ENCODE measurements at regions not wholly inside any gene's neighbourhood (a gene's known extent, or its start where the extent isn't known, plus 50 kb on each side); places are given as distances from the start of the nearest gene placed in this dataset.

DNA sequence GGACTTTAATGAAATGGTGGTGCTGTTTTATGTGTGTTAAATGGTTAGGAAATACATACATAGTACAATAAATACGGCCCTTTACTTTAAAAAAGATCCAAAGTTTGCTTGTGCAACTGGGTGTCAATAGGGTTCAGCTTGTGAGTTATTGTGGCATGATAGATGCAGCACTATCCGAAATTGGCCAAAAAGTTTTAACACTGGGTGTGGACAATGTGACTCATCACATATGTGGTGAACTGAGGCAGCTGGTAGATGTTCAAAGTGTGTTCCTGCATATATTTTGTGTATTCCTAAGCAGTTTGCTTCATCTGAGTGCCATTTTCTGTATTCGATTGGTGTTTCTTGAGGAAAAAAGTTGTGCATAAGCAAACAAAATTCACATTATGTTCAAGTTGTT, 473.1 kb downstream of the KIF20B start:
- Histone ChIP-seq H3K36me3 (ENCODE audit: control insufficient read depth, insufficient read depth, low read length) (no peaks in the 10 kb centered on the region), H3K4me3 (ENCODE audit: low read length) (no peak overlapping the region), H3K27me3 (ENCODE audit: control insufficient read depth, insufficient read depth, low read length, poor library complexity, severe bottlenecking) (no peaks in the 10 kb centered on the region), H3K9me3 (ENCODE audit: control insufficient read depth, low read length) (no peaks in the 10 kb centered on the region), H3K4me1 (ENCODE audit: control insufficient read depth, insufficient read depth, low read length) (no peaks in the 10 kb centered on the region), H3K9ac (ENCODE audit: extremely low read depth, low read length, poor library complexity, severe bottlenecking) (no peak overlapping the region), H3K27ac (ENCODE audit: low read depth, low read length) (no peak overlapping the region)
- Mint-ChIP-seq H3K27ac (no peak overlapping the region), H3K27me3 (ENCODE audit: insufficient read depth) (no peaks in the 10 kb centered on the region), H3K36me3 (ENCODE audit: low read depth) (no peaks in the 10 kb centered on the region), H3K4me3 (no peak overlapping the region), H3K4me1 (no peaks in the 10 kb centered on the region), H3K9me3 (no peaks in the 10 kb centered on the region)
- DNase-seq, result no peak
- 95% methylated on average over 3 of the region's 3 CpGs; no CpG with 5 or more reads in 1 of the 2 experiments for WGBS, 2 experiments (ENCODE audit: insufficient coverage in 1 of 2, insufficient read length in 1 of 2)
- TF ChIP-seq CTCF (conservative IDR thresholded peaks at IDR 0.05), result no peak

- no peak for TF ChIP-seq CTCF (conservative IDR thresholded peaks at IDR 0.05)
- Mint-ChIP-seq H3K9me3 (no peaks in the 10 kb centered on the region), H3K36me3 (ENCODE audit: low read depth) (no peaks in the 10 kb centered on the region), H3K27me3 (ENCODE audit: insufficient read depth) (no peaks in the 10 kb centered on the region), H3K4me1 (no peaks in the 10 kb centered on the region), H3K27ac (no peak overlapping the region), H3K4me3 (no peak overlapping the region)
- Histone ChIP-seq H3K9ac (ENCODE audit: extremely low read depth, low read length, poor library complexity, severe bottlenecking) (no peak overlapping the region), H3K4me1 (ENCODE audit: control insufficient read depth, insufficient read depth, low read length) (no peaks in the 10 kb centered on the region), H3K4me3 (ENCODE audit: low read length) (no peak overlapping the region), H3K27me3 (ENCODE audit: control insufficient read depth, insufficient read depth, low read length, poor library complexity, severe bottlenecking) (no peaks in the 10 kb centered on the region), H3K36me3 (ENCODE audit: control insufficient read depth, insufficient read depth, low read length) (no peaks in the 10 kb centered on the region), H3K27ac (ENCODE audit: low read depth, low read length) (no peak overlapping the region), H3K9me3 (ENCODE audit: control insufficient read depth, low read length) (no peaks in the 10 kb centered on the region)
- 95 to 100% methylated on average over 5 to 7 of the region's 7 CpGs for WGBS, 2 experiments (ENCODE audit: insufficient coverage in 1 of 2, insufficient read length in 1 of 2)
- DNase-seq, result no peak
These were observed 473.8 kb downstream of the KIF20B start for GRCh38 chr10:90175161-90175681.

DNA sequence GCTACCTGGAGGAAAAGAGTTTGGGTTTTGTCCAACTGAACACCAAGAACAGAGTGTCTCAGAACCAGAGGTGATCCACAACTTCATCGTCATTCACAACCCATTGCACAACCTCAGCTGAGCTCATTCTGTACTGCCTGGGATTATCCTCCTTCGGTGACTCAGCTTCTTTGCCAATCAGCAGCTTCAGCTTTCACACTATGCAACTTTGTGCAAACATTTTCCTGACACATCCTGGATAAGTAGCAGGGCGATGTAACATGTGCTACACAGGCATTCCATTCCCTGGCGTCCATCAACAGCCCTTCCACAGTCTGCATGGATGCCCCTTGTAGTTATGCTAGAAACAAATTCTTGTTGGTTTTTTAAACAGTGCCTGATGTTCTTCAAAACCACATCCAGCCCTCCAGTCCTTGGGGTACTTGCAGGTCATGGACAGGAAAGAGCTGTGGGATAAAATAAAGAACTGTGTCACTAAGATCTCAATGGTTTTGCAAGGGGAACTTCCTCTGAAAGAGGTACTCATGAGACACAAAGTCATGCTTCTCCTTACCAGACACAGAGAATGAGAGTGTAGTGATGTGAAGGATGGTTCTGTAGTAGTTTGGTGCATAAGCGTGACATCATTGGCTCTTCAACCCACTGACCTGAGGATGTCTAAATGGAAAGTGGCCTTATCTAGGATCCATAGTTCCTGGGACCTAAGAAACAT, 478.5 kb downstream of the KIF20B start:
- Histone ChIP-seq H3K9ac (ENCODE audit: extremely low read depth, low read length, poor library complexity, severe bottlenecking) (no peak overlapping the region), H3K9me3 (ENCODE audit: control insufficient read depth, low read length) (no peaks in the 10 kb centered on the region), H3K4me1 (ENCODE audit: control insufficient read depth, insufficient read depth, low read length) (no peaks in the 10 kb centered on the region), H3K4me3 (ENCODE audit: low read length) (no peak overlapping the region), H3K27ac (ENCODE audit: low read depth, low read length) (no peak overlapping the region), H3K27me3 (ENCODE audit: control insufficient read depth, insufficient read depth, low read length, poor library complexity, severe bottlenecking) (no peaks in the 10 kb centered on the region), H3K36me3 (ENCODE audit: control insufficient read depth, insufficient read depth, low read length) (no peaks in the 10 kb centered on the region)
- peaks cover 4% of the 10 kb centered on the region for H3K9me3 Mint-ChIP-seq
- H3K4me1 Mint-ChIP-seq, result no peaks in the 10 kb centered on the region
- no peak overlapping the region for H3K4me3 Mint-ChIP-seq
- no peak overlapping the region for H3K27ac Mint-ChIP-seq
- H3K27me3 Mint-ChIP-seq (ENCODE audit: insufficient read depth), result no peaks in the 10 kb centered on the region
- TF ChIP-seq CTCF (conservative IDR thresholded peaks at IDR 0.05), result no peak
- DNase-seq, result no peak
- 93% methylated on average over 5 of the region's 5 CpGs for WGBS, 2 experiments (ENCODE audit: insufficient coverage in 1 of 2, insufficient read length in 1 of 2)
- no peaks in the 10 kb centered on the region for H3K36me3 Mint-ChIP-seq (ENCODE audit: low read depth)
